ENCODE measurements at regions not wholly inside any gene's neighbourhood (a gene's known extent, or its start where the extent isn't known, plus 50 kb on each side); places are given as distances from the start of the nearest gene placed in this dataset.

DNA sequence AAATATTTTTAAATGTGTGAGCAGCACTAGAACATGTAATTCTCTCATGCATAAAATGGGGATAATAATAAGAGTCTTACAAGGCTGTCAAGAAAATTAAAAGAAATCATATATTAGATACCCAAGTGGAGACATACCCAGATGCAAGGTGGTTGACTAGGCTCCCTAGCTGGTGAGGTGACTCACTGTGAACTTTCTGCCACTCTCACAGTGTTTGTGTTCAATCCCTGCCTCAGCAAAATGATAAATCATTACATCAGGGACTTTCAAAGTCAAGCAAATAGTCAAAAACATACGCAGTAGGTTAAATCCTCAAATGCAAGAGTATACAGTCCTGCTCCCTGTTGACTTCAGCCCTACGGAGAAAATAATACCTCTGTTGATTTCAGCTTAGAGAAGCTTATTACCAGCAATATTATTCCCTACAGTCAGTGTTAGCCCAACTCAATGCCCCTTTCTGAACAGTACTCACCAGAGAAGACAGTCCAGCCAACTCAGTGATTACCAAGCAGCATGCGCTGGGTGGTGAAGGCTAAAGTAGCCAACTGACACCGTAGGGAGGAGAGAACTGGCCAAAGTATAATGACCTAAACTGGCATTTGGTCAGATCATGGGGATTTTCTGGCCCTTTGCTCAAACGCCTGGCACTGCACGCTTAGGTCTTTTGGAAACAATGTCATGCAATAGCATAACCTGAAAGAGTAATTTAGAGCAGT, 73.1 kb upstream of the BARX2 start (continued):
- no peak for TF ChIP-seq RFX5 (IDR thresholded peaks at IDR 0.05; ENCODE audit: borderline replicate concordance, low read depth, low read length)

Data from H1 (cell line).